ENCODE measurements at regions not wholly inside any gene's neighbourhood (a gene's known extent, or its start where the extent isn't known, plus 50 kb on each side); places are given as distances from the start of the nearest gene placed in this dataset.

DNA sequence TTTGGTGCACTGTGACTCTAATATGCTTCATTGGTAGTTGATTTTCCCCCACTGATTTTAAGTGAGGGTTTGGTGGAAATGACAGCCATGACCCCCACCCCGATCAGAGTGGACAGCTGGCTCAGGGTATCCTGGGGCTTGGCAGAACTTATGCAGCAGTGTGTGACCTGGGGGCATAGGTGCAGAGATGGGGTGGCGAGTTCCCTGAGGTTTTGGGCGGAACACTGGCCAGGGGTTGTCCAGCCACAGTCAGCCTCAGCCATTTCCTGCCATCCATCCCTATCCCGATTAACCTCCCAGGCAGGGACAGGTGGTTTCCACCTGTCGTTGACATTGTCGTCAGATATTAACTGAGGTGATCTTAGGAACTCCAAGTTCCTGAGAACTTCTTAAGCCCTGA lies 155.8 kb upstream of the CHST15 start:
- TF ChIP-seq CTCF (conservative IDR thresholded peaks at IDR 0.05 in 1 of 2, IDR thresholded peaks at IDR 0.05 in 1 of 2; ENCODE audit: low read depth in 1 of 2, low read length in 2 of 2) = no peak
- TF ChIP-seq EZH2 (IDR thresholded peaks at IDR 0.05; ENCODE audit: low read length, missing control alignments) = no peak

All from fibroblast of lung (primary cell).